ENCODE measurements at regions not wholly inside any gene's neighbourhood (a gene's known extent, or its start where the extent isn't known, plus 50 kb on each side); places are given as distances from the start of the nearest gene placed in this dataset.

DNA sequence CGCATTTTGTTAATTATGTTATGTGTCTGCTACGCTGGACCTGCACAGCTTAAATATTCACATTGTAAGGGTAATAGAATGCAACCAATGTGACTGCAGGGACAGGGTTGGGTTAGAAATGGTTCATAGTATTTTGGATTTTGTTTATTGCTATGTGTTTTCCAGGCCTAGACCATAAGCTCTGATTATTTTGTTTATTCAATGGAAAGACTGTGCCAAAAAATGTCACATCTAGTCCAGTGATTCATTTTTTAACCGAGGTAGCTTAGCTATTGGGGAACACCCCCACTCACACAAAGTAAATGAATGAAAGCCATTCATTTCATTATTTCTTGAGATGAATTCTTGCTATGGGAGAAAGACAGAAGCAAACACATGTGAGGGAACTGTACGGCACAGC lies 516.5 kb upstream of the ANKRD30A start:
- BruUV-seq (replicated peaks): no TSS peak
- no peak overlapping the region for H3K27ac ChIP-seq (ENCODE audit: low read depth, low read length, poor library complexity, severe bottlenecking)

DNA sequence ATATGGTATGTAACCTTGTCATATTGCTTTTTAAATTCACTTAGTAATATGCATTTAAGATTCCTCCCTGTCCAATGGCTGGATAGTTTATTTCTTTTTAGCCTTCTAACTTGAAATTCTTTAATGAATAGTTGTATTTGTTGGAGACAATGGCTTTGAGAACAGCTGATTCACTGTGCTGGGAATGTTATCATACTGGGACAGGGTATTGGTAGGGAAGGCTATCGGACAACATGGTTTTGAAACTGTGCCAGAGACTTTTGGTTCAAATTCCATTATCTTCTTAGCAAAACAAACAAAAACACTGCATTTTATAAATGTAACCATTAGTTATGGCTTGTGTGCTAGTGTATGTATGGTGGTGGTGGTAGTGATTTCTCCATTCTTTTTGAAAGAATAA lies 517.1 kb upstream of the ANKRD30A start:
- Histone ChIP-seq H3K9me3 (ENCODE audit: low read depth, low read length, poor library complexity, severe bottlenecking) (no peaks in the 10 kb centered on the region), H3K4me3 (ENCODE audit: low read depth, low read length, poor library complexity, severe bottlenecking) (no peak overlapping the region), H3K27me3 (replicated peaks; ENCODE audit: insufficient read depth, low read depth, low read length, poor library complexity) (no peaks in the 10 kb centered on the region), H3K4me1 (ENCODE audit: insufficient read depth, low read length, poor library complexity, severe bottlenecking) (peaks cover 11% of the 10 kb centered on the region), H3K36me3 (ENCODE audit: insufficient read depth, low read length, poor library complexity, severe bottlenecking) (no peaks in the 10 kb centered on the region), H3K27ac (ENCODE audit: low read depth, low read length, poor library complexity, severe bottlenecking) (no peak overlapping the region)
- DNase-seq (ENCODE audit: low spot score): no peak
- BruUV-seq (replicated peaks): no TSS peak
- no peak for TF ChIP-seq EZH2 (IDR thresholded peaks at IDR 0.05; ENCODE audit: borderline replicate concordance, low read depth, low read length, poor library complexity, severe bottlenecking)
- TF ChIP-seq, protein P1, sequence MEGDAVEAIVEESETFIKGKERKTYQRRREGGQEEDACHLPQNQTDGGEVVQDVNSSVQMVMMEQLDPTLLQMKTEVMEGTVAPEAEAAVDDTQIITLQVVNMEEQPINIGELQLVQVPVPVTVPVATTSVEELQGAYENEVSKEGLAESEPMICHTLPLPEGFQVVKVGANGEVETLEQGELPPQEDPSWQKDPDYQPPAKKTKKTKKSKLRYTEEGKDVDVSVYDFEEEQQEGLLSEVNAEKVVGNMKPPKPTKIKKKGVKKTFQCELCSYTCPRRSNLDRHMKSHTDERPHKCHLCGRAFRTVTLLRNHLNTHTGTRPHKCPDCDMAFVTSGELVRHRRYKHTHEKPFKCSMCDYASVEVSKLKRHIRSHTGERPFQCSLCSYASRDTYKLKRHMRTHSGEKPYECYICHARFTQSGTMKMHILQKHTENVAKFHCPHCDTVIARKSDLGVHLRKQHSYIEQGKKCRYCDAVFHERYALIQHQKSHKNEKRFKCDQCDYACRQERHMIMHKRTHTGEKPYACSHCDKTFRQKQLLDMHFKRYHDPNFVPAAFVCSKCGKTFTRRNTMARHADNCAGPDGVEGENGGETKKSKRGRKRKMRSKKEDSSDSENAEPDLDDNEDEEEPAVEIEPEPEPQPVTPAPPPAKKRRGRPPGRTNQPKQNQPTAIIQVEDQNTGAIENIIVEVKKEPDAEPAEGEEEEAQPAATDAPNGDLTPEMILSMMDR (conservative IDR thresholded peaks at IDR 0.05; ENCODE audit: low read depth, low read length): no peak
- ChIA-PET CTCF (no interaction called here), POLR2A (ENCODE audit: low non-redundant PET) (no interaction called here)
- intact Hi-C loops (cut with micrococcal nuclease; ENCODE audit: unreplicated experiment): no loop called here

More for the DNA sequence above, 516.5 kb upstream of the ANKRD30A start:
- Histone ChIP-seq H3K4me1 (ENCODE audit: insufficient read depth, low read length, poor library complexity, severe bottlenecking) (peaks cover 11% of the 10 kb centered on the region), H3K36me3 (ENCODE audit: insufficient read depth, low read length, poor library complexity, severe bottlenecking) (no peaks in the 10 kb centered on the region), H3K9me3 (ENCODE audit: low read depth, low read length, poor library complexity, severe bottlenecking) (no peaks in the 10 kb centered on the region), H3K27me3 (replicated peaks; ENCODE audit: insufficient read depth, low read depth, low read length, poor library complexity) (no peaks in the 10 kb centered on the region), H3K4me3 (ENCODE audit: low read depth, low read length, poor library complexity, severe bottlenecking) (no peak overlapping the region)
- no peak for DNase-seq (ENCODE audit: low spot score)
- intact Hi-C loops (cut with micrococcal nuclease; ENCODE audit: unreplicated experiment): no loop called here
- POLR2A ChIA-PET (ENCODE audit: low non-redundant PET): no interaction called here
- TF ChIP-seq EZH2 (IDR thresholded peaks at IDR 0.05; ENCODE audit: borderline replicate concordance, low read depth, low read length, poor library complexity, severe bottlenecking): no peak
- TF ChIP-seq, protein P1 (conservative IDR thresholded peaks at IDR 0.05; ENCODE audit: low read depth, low read length): no peak
- CTCF ChIA-PET: no interaction called here

DNA sequence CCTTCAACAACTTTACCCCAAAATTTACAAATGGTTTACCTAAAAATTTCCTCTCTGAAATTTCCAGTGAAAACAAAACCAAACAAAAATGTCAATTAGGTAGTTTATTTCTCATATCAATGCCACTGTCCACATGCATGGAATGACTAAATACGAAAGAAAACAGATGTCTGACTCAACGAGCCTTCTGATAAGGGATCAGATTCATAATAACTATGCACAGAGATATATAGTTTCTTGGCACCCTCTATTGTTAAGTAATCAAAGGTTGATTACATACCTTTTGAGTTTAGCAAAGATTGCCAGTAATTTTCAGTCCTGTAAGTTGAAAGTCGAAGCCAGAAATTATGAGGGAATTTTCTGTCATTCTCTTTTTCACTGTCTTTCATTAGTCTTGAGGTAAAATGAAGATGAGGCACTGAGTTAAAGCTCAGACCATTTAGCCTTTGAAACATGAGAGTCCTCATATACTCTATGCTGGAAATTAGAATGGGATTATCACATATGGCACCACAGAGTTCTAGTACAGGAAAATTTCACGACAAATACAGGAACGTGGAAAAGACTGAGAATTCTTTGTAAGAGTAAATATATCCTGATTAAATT lies 519.1 kb upstream of the ANKRD30A start:
- no peaks in the 10 kb centered on the region for H3K27me3 ChIP-seq (replicated peaks; ENCODE audit: insufficient read depth, low read depth, low read length, poor library complexity)
- POLR2A ChIA-PET (ENCODE audit: low non-redundant PET): no interaction called here
- DNase-seq (ENCODE audit: low spot score): no peak
- CTCF ChIA-PET: no interaction called here
- BruUV-seq (replicated peaks): no TSS peak
- no peak overlapping the region for H3K4me3 ChIP-seq (ENCODE audit: low read depth, low read length, poor library complexity, severe bottlenecking)
- H3K27ac ChIP-seq (ENCODE audit: low read depth, low read length, poor library complexity, severe bottlenecking): no peak overlapping the region
- TF ChIP-seq, protein P1 (conservative IDR thresholded peaks at IDR 0.05; ENCODE audit: low read depth, low read length): no peak
- TF ChIP-seq EZH2 (IDR thresholded peaks at IDR 0.05; ENCODE audit: borderline replicate concordance, low read depth, low read length, poor library complexity, severe bottlenecking): no peak
- H3K36me3 ChIP-seq (ENCODE audit: insufficient read depth, low read length, poor library complexity, severe bottlenecking): no peaks in the 10 kb centered on the region
- H3K4me1 ChIP-seq (ENCODE audit: insufficient read depth, low read length, poor library complexity, severe bottlenecking): peaks cover 11% of the 10 kb centered on the region
- no peaks in the 10 kb centered on the region for H3K9me3 ChIP-seq (ENCODE audit: low read depth, low read length, poor library complexity, severe bottlenecking)
- intact Hi-C loops (cut with micrococcal nuclease; ENCODE audit: unreplicated experiment): no loop called here

All from A673 (cell line).